Vagina (tissue), 2 donors: ENCODE measurements at regions not wholly inside any gene's neighbourhood (a gene's known extent, or its start where the extent isn't known, plus 50 kb on each side); places are given as distances from the start of the nearest gene placed in this dataset.

Experiments used
- POLR2A ChIP-seq, 2 donors: fragments of 450-650 bp; IDR thresholded peaks; one replicate each; pipeline ENCODE4 v1.6.1; 2017; ENCODE audit warnings: antibody characterized with exemption in 2 of 2, mild to moderate bottlenecking in 2 of 2, moderate library complexity in 2 of 2
- TF ChIP-seq, protein P1 (sequence below), 3 experiments: fragments of 450-650 bp in 2 of 3; fragments of 200-600 bp in 1 of 3; sonication (generic) in 1 of 3; IDR thresholded peaks; one replicate each; pipeline ENCODE4 v1.5.1; 2017 to 2019; ENCODE audit warnings: antibody characterized with exemption in 3 of 3, mild to moderate bottlenecking in 2 of 3, moderate library complexity in 2 of 3

GRCh38 chr5:160929906-160930305 lies 77.9 kb upstream of the ATP10B start:
- no peak for TF ChIP-seq POLR2A (IDR thresholded peaks at IDR 0.05)
- TF ChIP-seq, protein P1, sequence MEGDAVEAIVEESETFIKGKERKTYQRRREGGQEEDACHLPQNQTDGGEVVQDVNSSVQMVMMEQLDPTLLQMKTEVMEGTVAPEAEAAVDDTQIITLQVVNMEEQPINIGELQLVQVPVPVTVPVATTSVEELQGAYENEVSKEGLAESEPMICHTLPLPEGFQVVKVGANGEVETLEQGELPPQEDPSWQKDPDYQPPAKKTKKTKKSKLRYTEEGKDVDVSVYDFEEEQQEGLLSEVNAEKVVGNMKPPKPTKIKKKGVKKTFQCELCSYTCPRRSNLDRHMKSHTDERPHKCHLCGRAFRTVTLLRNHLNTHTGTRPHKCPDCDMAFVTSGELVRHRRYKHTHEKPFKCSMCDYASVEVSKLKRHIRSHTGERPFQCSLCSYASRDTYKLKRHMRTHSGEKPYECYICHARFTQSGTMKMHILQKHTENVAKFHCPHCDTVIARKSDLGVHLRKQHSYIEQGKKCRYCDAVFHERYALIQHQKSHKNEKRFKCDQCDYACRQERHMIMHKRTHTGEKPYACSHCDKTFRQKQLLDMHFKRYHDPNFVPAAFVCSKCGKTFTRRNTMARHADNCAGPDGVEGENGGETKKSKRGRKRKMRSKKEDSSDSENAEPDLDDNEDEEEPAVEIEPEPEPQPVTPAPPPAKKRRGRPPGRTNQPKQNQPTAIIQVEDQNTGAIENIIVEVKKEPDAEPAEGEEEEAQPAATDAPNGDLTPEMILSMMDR (IDR thresholded peaks at IDR 0.05) = no peak
